ENCODE measurements at regions not wholly inside any gene's neighbourhood (a gene's known extent, or its start where the extent isn't known, plus 50 kb on each side); places are given as distances from the start of the nearest gene placed in this dataset.
"Not testable (repeated sequence)": the region's sequence is repeated elsewhere in the genome, so short reads cannot be mapped to it uniquely, and the experiment has no call there.

DNA sequence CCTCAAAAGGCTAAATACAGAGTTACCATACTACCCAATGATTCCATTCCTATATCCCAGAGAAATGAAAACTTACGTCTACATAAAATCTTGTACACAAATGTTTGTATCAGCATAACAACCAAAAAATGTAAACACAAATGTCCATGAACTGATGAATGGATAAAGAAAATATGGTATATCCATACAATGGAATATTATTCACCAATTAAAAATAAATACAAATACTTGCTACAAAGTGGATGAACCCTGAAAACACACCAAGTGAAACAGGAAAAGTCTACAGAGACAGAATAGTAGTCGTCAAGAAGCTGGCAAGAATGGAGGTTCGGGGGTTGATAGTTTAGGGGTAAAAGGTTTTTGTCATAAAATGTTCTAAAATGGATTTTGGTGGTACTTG is 54.0 kb upstream of the ANKRD28 start:
- Mint-ChIP-seq H3K4me1 (ENCODE audit: low read depth) (no peaks in the 10 kb centered on the region), H3K9me3 (no peaks in the 10 kb centered on the region), H3K4me3 (no peak overlapping the region), H3K27me3 (no peaks in the 10 kb centered on the region), H3K36me3 (ENCODE audit: low read depth) (no peaks in the 10 kb centered on the region), H3K27ac (no peak overlapping the region)
- intact Hi-C loops (cut with micrococcal nuclease) = no loop called here

DNA sequence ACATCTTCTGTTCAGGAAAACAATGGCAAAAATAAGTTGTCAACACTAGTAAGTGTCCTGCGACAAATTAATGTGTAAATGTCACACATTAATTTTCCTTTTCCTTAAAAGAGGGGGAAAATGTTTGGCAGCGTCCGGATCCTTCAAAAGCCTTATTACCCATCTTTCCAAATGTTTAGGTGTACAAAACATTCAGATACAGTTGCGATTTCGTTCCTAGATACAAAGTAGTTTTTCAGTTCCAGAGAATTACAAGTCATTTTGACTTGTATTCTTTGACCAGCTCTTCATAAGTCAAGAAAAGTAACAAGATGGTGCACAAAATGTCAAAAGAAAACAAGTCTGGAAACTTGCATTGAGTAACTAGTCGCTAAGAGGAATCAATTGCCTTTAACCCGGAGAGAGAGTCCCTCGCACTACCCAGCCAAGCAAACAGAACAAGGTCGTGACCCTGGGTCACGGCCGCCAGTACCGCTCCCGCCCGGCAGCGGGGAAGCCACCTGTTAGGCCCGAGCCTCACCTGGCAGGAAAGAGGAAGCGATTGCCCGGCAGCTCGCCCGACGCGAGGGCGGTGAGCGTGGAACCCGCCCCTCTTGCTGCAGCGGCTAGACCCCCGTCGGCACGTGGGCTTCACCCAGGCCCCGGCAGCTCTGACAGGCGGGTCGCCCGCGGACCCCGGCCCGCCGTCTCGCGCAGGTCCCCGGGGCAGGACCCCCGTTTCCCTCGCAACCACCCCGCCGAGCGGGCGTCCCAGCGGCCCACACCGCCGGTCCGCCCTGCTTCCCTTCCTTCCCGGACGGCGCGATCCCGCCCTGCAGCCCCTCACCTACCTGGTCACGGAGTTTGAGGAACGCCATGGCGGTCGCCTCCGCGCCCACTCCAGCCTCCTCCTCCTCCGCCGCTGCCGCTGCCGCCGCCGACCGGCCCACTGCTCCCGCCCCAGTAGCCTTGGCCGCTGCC is 61.0 kb upstream of the ANKRD28 start:
- peaks cover 23% of the 10 kb centered on the region for H3K27me3 Mint-ChIP-seq
- intact Hi-C loops (cut with micrococcal nuclease) = no loop called here
- H3K4me1 Mint-ChIP-seq (ENCODE audit: low read depth) = no peaks in the 10 kb centered on the region

DNA sequence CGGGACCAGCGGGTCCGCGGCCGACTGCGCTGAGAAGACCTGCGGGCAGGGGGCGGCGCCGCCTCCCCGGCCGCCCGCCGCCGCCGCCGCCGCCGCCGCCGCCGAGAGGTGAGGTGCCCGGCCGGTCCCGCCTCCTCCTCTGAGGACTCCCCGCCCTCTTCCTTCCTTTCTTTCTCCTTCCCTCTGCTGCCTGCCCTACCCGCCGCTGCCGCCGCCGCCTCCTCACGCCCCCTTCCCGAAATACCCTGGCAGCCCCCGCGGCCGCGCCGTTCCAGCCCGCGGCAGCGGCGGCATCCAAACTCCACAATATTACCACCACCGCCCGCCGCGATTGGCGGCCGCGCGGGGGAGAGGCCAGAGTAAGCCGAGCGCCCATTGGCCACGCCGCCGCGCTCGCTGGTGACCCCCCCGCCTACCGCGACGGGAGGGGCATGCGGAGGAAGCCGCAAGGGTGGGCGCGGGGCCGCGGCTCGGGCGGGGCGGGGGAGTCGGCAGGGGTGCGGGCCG is 61.8 kb upstream of the ANKRD28 start:
- Mint-ChIP-seq H3K36me3 (ENCODE audit: low read depth) (peaks cover 7% of the 10 kb centered on the region), H3K27ac (peak overlapping the region; percentile 75), H3K27me3 (peaks cover 23% of the 10 kb centered on the region), H3K9me3 (no peaks in the 10 kb centered on the region), H3K4me1 (ENCODE audit: low read depth) (no peaks in the 10 kb centered on the region), H3K4me3 (peak overlapping the region; percentile 85)
- intact Hi-C loops (cut with micrococcal nuclease) = no loop called here

More for the DNA sequence above, 61.0 kb upstream of the ANKRD28 start:
- H3K27ac Mint-ChIP-seq = peak overlapping the region; percentile 75
- peaks cover 7% of the 10 kb centered on the region for H3K36me3 Mint-ChIP-seq (ENCODE audit: low read depth)
- H3K4me3 Mint-ChIP-seq = peak overlapping the region; percentile 85
- H3K9me3 Mint-ChIP-seq = no peaks in the 10 kb centered on the region

DNA sequence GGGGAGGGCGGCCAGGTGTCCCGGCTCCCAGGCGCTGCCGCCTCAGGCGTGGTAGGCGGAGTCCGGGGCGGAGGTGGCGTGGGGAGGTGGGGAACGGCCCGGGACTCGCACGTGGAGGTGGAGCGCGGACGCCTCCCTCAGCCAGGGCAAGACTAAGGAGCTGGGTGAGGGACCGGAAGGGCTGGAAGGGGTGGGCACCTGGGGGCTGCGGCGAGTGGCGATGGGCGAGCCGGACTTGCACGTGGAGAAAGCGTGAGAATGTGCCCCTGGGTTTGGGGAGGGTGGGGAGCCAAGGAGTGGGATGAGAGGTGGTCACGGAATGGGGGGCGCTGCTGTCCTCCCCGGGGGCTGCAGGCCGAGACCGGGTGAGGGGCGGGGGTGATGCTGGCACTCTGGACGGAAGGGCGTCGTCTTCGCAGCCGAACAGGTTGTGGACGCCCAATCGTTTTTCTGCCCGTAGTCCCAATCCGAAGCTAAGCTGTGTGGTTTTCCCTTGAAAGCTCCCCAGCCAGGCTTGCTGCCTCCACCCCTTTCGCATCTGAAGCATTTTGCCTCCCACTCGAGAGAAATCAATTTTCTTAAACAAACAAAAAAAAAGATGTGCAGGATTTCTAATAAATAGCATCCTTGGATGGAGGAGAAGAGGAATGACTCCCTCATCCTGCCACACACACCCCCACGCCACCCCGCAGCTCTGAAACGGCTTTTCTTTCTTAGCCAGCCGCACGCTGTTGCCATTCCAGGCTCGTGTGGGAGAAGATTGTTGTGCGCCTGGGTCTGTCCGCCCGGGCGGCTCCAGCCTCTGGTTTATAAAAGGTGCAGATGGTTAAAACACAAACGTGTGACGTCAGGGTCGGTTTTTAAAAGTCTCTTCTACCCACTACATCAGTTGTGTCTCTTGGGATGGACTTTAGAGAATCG is 62.5 kb upstream of the ANKRD28 start:
- Mint-ChIP-seq H3K4me3 (peak overlapping the region; percentile 85), H3K9me3 (no peaks in the 10 kb centered on the region), H3K27me3 (peaks cover 26% of the 10 kb centered on the region), H3K4me1 (ENCODE audit: low read depth) (no peaks in the 10 kb centered on the region), H3K27ac (peak overlapping the region; percentile 75), H3K36me3 (ENCODE audit: low read depth) (peaks cover 7% of the 10 kb centered on the region)
- intact Hi-C loops (cut with micrococcal nuclease) = no loop called here

DNA sequence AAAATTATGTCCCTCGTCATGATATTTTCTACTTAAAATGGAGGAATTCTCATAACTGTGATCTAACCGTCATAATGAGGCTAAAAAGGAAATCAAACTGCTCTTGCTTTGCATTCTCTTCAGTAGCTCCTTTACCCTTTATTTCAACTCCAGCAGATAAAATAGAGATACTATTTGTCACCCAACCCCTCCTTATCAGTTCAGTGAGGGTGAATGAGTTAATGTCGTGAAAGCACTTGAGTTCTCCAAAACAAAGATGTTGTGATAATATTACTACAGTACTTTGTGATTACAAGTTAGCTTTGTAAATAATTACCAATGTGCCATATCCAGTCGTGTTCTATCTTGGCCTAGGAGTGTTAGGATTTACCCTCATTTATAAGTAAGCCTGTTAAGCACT is 63.4 kb upstream of the ANKRD28 start:
- Mint-ChIP-seq H3K4me3 (no peak overlapping the region), H3K4me1 (ENCODE audit: low read depth) (no peaks in the 10 kb centered on the region), H3K27me3 (peaks cover 26% of the 10 kb centered on the region), H3K9me3 (no peaks in the 10 kb centered on the region), H3K27ac (no peak overlapping the region), H3K36me3 (ENCODE audit: low read depth) (peaks cover 7% of the 10 kb centered on the region)
- intact Hi-C loops (cut with micrococcal nuclease) = no loop called here

DNA sequence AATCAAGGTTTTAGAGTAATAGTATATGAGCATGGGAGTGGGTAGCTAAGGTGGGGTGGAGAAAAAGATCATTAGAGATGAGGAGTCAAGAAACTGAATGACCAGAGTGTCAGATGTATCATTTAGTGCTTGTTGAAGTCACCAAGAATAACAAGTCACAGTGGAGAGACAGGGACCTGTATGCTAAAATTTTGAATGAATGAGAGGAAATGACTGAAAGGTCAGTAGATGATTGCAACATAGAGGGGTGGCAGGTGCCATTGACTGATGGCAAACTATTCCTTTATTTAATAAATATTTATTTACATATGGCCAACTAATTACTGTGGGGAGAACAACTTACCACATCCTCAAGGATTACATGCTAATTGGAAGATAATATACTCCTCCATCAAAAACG is 75.0 kb upstream of the ANKRD28 start:
- intact Hi-C loops (cut with micrococcal nuclease) = no loop called here
- Mint-ChIP-seq H3K36me3 (ENCODE audit: low read depth) (no peaks in the 10 kb centered on the region), H3K27ac (no peak overlapping the region), H3K9me3 (peaks cover 2% of the 10 kb centered on the region), H3K4me1 (ENCODE audit: low read depth) (no peaks in the 10 kb centered on the region), H3K4me3 (no peak overlapping the region), H3K27me3 (no peaks in the 10 kb centered on the region)

DNA sequence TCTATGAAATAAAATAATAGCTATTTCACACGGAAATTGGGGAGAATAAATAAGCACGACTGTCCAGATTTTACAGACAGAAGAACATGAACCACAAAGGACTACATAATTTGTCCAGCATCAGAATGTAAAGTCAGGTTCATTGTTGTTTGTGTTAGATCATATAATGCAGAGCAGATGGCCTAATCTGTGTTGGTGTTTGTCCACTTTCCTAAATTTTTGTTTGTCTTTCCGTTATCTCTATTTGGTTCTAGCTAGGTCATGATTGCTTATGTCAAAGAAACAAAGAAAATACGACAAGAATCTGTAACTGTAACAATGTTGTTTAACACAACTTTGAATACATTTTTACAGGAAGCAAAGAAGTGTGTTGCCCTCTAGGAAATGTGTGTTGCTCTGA is 75.6 kb upstream of the ANKRD28 start:
- H3K4me1 Mint-ChIP-seq (ENCODE audit: low read depth) = no peaks in the 10 kb centered on the region
- intact Hi-C loops (cut with micrococcal nuclease) = no loop called here
- H3K4me3 Mint-ChIP-seq = no peak overlapping the region
- H3K27ac Mint-ChIP-seq = no peak overlapping the region
- H3K9me3 Mint-ChIP-seq = peaks cover 8% of the 10 kb centered on the region
- no peaks in the 10 kb centered on the region for H3K36me3 Mint-ChIP-seq (ENCODE audit: low read depth)
- no peaks in the 10 kb centered on the region for H3K27me3 Mint-ChIP-seq

DNA sequence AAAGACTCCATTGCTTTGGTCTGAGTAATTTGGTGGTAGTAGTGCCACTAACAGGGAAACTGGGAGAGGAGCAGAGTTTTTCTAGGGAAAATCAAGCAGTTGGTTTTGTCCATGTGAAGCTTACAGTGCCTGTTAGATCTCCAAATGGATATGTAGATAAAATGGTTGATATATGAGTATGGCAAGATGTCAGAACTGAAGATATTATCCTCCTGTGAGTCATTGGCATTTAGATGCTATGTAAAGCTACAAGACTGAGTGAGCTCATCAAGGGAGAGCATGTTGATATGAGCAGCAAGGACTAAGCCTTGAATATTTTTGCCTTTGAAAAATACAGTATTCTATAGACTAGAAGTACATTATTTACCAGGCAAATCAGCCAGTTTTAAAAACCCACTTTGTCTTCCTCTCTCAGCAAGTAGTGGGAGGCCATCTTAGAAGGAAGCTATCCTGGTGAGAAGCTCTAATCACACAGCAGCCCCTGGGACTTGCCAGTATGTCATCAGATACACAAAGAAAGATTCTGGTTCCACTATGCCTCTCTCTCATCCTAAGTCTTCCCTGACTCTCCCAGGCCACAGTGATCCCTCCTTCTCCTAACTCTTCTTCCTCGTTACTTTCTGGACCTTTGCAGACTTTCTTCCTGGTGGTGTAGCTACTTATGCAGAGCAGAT is 77.4 kb upstream of the ANKRD28 start:
- Mint-ChIP-seq H3K36me3 (ENCODE audit: low read depth) (no peaks in the 10 kb centered on the region), H3K4me3 (no peak overlapping the region), H3K27ac (no peak overlapping the region), H3K4me1 (ENCODE audit: low read depth) (no peaks in the 10 kb centered on the region), H3K9me3 (peaks cover 8% of the 10 kb centered on the region), H3K27me3 (no peaks in the 10 kb centered on the region)
- intact Hi-C loops (cut with micrococcal nuclease) = no loop called here

DNA sequence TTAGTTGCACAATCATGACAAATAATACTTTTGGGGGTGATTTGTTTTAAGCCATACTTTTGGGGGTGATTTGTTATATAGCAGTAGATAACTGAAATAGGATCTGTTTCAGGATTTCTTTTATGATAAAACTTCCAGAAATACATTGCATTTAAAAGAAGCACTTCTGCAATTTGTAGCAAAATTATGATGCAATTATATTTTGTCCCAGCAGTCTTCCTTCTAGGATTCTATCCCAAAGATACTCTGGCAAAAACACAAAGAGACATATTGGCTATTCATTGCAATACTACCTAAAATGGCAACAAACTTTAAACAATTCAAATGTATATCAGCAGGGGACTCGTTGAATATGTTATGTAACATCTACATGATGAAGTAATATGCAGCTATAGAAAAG is 78.9 kb upstream of the ANKRD28 start:
- H3K27ac Mint-ChIP-seq = no peak overlapping the region
- no peak overlapping the region for H3K4me3 Mint-ChIP-seq
- H3K9me3 Mint-ChIP-seq = peaks cover 8% of the 10 kb centered on the region
- no peaks in the 10 kb centered on the region for H3K4me1 Mint-ChIP-seq (ENCODE audit: low read depth)
- intact Hi-C loops (cut with micrococcal nuclease) = no loop called here
- H3K36me3 Mint-ChIP-seq (ENCODE audit: low read depth) = no peaks in the 10 kb centered on the region
- no peaks in the 10 kb centered on the region for H3K27me3 Mint-ChIP-seq

DNA sequence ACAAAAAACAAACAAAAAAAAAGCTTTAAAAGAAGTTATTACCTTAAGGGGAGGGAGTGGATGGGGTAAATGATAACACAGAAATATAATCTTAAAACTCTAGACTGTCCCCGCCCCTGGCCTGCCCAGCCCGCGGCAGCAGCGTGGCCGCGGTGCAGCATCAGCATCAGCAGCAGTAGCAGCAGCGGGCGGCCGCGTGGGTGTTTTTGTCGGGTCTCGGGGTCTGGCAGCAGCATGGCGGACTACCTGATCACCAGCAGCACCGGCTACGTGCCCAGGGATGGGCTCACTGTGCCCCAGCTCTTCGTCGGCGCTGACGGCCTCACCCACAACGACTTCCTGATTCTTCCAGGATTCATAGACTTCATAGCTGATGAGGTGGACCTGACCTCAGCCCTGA is 80.0 kb upstream of the ANKRD28 start:
- no peak overlapping the region for H3K4me3 Mint-ChIP-seq
- peaks cover 8% of the 10 kb centered on the region for H3K9me3 Mint-ChIP-seq
- no peaks in the 10 kb centered on the region for H3K4me1 Mint-ChIP-seq (ENCODE audit: low read depth)
- H3K27me3 Mint-ChIP-seq = no peaks in the 10 kb centered on the region
- H3K36me3 Mint-ChIP-seq (ENCODE audit: low read depth) = no peaks in the 10 kb centered on the region
- H3K27ac Mint-ChIP-seq = no peak overlapping the region
- intact Hi-C loops (cut with micrococcal nuclease) = no loop called here

DNA sequence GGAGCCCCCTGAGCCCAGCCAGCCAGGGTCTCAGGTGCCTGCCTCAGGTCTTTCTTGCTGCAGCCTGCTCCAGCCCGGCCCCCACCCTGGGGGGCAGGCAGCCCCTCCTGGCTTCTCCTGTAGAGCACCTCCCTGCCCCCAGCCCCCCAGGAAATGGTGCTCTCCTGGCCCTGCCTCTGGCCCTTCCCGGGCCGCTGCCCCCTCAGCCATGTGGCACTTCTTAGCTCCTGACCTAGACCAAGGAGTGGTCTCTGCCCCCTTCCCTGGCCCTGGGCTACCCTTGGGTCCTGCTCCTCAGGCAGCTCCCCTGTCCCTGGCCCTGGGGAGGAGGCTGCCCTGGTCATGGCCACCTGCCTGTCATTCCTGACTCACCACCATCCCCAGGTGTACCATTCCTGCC is 82.0 kb upstream of the ANKRD28 start:
- H3K4me3 Mint-ChIP-seq; H3K36me3 Mint-ChIP-seq (ENCODE audit: low read depth); H3K27ac Mint-ChIP-seq; intact Hi-C loops (cut with micrococcal nuclease); H3K4me1 Mint-ChIP-seq (ENCODE audit: low read depth); H3K27me3 Mint-ChIP-seq; H3K9me3 Mint-ChIP-seq: not testable (repeated sequence)

DNA sequence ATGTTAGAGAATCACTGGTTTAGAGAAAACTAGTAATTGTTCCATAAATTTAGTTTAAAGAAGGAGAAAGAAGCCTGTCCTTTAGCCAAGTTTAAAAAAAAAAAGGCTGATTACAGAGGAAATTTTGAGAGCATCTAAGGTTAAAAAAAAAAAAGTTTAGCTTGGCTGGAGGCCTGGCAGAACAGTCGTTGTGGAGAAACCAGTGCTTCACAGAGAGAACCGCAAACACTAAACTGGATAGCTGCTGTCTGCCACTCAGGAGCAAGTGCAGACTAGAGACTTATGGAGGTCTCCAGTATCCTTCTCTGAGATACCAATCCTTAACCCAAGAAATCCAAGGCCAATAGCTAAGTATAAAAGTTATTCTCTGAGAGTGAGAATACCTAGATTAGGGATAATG is 84.8 kb upstream of the ANKRD28 start:
- H3K4me3 Mint-ChIP-seq = no peak overlapping the region
- H3K36me3 Mint-ChIP-seq (ENCODE audit: low read depth) = no peaks in the 10 kb centered on the region
- intact Hi-C loops (cut with micrococcal nuclease) = no loop called here
- no peak overlapping the region for H3K27ac Mint-ChIP-seq
- no peaks in the 10 kb centered on the region for H3K27me3 Mint-ChIP-seq
- no peaks in the 10 kb centered on the region for H3K4me1 Mint-ChIP-seq (ENCODE audit: low read depth)
- peaks cover 25% of the 10 kb centered on the region for H3K9me3 Mint-ChIP-seq

DNA sequence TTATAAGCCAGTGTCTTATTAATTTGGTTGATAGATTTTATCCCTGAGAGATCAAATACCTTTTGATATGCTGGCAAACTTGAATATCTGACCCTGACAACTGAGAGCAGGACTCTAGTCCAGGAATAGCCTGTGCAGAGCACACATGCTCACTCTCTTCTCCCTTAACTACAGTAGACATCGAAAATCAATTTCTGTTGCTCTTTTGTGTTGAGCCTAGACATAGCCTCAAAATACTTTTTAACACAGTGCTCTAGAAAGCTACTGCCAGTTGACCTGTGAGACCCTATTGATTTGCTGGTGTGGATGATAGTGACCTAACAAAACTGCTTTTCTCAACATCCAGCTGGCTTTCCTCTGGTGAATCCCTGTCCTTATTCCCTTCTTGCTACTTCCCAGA is 86.4 kb upstream of the ANKRD28 start:
- intact Hi-C loops (cut with micrococcal nuclease) = no loop called here
- Mint-ChIP-seq H3K9me3 (peaks cover 17% of the 10 kb centered on the region), H3K36me3 (ENCODE audit: low read depth) (no peaks in the 10 kb centered on the region), H3K4me3 (no peak overlapping the region), H3K27ac (no peak overlapping the region), H3K4me1 (ENCODE audit: low read depth) (no peaks in the 10 kb centered on the region), H3K27me3 (no peaks in the 10 kb centered on the region)

DNA sequence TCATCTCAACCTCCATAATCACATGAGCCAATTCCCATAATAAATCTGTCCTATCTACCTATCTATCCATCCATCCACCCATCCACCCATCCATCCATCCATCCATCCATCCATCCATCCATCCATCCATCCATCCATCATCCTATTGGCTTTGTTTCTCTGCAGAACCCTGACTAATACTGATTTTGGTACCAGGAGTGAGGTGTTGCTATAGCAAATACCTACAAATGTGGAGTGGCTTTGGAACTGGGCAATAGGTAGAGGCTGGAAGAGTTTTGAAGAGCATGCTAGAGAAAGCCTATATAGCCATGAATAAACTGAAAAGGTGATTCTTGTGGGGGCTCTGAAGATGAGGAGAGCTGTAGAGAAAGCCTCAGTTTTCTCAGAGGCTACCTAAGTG is 88.7 kb upstream of the ANKRD28 start:
- no peaks in the 10 kb centered on the region for H3K36me3 Mint-ChIP-seq (ENCODE audit: low read depth)
- H3K27ac Mint-ChIP-seq = no peak overlapping the region
- H3K27me3 Mint-ChIP-seq = no peaks in the 10 kb centered on the region
- no peaks in the 10 kb centered on the region for H3K4me1 Mint-ChIP-seq (ENCODE audit: low read depth)
- intact Hi-C loops (cut with micrococcal nuclease) = no loop called here
- no peak overlapping the region for H3K4me3 Mint-ChIP-seq
- H3K9me3 Mint-ChIP-seq = peaks cover 17% of the 10 kb centered on the region
